Activated T-helper 1 cell treated with anti-CD3 and anti-CD28 coated beads, Interleukin-12 subunit alpha, Interleukin-12 subunit beta, Interleukin-2, Interleukin-4 antibody, amounts not matched to agents 30 ng/mL and 10 ng/mL and 1 ng/mL, durations not matched to agents 14 hours and 24 hours and 36 hours (primary cell): ENCODE measurements at regions not wholly inside any gene's neighbourhood (a gene's known extent, or its start where the extent isn't known, plus 50 kb on each side); places are given as distances from the start of the nearest gene placed in this dataset.

Experiments
- DNase-seq: peaks from one replicate; pipeline ENCODE4 v3.0.0; 2021; ENCODE audit warnings: low spot score
- H3K27ac Mint-ChIP-seq: one replicate; pipeline ENCODE4 v1.8.0; 2021; ENCODE audit warnings: mild to moderate bottlenecking, mixed read lengths
- H3K27me3 Mint-ChIP-seq: one replicate; pipeline ENCODE4 v1.8.0; 2022; ENCODE audit warnings: mild to moderate bottlenecking, moderate library complexity, mixed read lengths; ENCODE audit not compliant: insufficient read depth
- H3K36me3 Mint-ChIP-seq: one replicate; pipeline ENCODE4 v1.8.0; 2021; ENCODE audit warnings: low read depth, mixed read lengths
- H3K4me1 Mint-ChIP-seq: one replicate; pipeline ENCODE4 v1.8.0; 2021; ENCODE audit warnings: low read depth, mixed read lengths
- H3K4me3 Mint-ChIP-seq: one replicate; pipeline ENCODE4 v1.8.0; 2021; ENCODE audit warnings: mild to moderate bottlenecking, moderate library complexity, mixed read lengths
- H3K9me3 Mint-ChIP-seq: one replicate; pipeline ENCODE4 v1.8.0; 2021; ENCODE audit warnings: mixed read lengths
- intact Hi-C: fragments of 100-400 bp; cut with micrococcal nuclease; formaldehyde crosslinking; loops from one replicate; pipeline ENCODE4 v1.15.1; 2024

DNA sequence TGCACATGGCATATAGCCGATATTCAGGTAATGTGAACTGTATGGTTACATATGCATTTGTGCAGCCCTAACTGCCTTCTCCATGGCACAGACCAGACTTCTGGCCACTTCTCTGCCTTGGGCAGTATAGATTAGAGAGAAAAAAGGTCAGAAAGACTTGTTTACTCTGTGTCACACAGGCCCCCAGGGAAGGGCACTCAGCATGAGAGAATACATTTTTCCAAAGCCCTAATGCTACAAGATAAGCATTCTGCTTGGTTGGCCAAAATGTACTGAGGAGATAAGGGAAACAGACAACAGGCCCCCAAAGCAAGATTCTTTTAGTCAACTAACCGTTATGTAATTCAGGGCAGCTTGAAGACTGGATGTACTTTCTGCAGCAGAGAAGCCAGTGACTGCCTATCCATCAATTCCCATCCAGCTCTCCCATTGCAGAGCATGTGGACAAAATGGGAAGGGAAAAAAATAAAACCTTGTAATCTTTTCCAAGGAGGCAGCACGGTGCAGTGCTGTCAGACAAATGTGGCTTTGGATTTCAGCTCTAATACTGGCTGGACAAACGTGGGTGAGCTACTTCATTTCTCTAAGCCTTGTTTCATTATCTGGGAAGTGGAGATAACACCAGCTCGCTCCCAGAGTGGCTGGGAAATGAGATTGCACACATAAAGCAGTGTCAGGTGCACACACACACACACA lies 205.9 kb downstream of the NSG2 start:
- DNase-seq, result no peak
- H3K9me3 Mint-ChIP-seq, result peaks cover 3% of the 10 kb centered on the region
- no peaks in the 10 kb centered on the region for H3K27me3 Mint-ChIP-seq
- H3K4me3 Mint-ChIP-seq, result no peak overlapping the region
- no peaks in the 10 kb centered on the region for H3K4me1 Mint-ChIP-seq
- H3K27ac Mint-ChIP-seq, result no peak overlapping the region
- no peaks in the 10 kb centered on the region for H3K36me3 Mint-ChIP-seq
- intact Hi-C loops, result no loop called here

DNA sequence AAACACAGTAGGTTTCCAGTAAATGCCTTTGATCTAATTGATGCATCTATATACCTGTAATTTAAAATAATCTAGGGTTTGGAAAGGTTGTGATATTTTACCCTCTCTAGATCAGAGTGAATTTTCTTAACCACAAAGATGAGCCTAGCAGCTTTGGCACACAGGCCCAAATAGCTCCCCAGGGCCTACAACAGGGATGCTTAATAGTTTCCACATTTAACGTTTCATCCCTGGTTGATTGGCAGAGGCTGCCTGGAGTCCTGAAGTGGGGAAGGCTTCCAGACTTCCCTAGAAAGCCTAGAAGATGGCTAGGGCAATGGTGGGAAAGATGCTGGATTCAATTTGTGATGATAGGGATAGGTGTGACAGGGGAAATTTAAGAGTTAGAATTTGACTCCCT lies 206.6 kb downstream of the NSG2 start:
- peaks cover 3% of the 10 kb centered on the region for H3K9me3 Mint-ChIP-seq
- intact Hi-C loops, result no loop called here
- no peaks in the 10 kb centered on the region for H3K36me3 Mint-ChIP-seq
- no peak overlapping the region for H3K4me3 Mint-ChIP-seq
- H3K4me1 Mint-ChIP-seq, result no peaks in the 10 kb centered on the region
- no peaks in the 10 kb centered on the region for H3K27me3 Mint-ChIP-seq
- H3K27ac Mint-ChIP-seq, result no peak overlapping the region
- no peak for DNase-seq

DNA sequence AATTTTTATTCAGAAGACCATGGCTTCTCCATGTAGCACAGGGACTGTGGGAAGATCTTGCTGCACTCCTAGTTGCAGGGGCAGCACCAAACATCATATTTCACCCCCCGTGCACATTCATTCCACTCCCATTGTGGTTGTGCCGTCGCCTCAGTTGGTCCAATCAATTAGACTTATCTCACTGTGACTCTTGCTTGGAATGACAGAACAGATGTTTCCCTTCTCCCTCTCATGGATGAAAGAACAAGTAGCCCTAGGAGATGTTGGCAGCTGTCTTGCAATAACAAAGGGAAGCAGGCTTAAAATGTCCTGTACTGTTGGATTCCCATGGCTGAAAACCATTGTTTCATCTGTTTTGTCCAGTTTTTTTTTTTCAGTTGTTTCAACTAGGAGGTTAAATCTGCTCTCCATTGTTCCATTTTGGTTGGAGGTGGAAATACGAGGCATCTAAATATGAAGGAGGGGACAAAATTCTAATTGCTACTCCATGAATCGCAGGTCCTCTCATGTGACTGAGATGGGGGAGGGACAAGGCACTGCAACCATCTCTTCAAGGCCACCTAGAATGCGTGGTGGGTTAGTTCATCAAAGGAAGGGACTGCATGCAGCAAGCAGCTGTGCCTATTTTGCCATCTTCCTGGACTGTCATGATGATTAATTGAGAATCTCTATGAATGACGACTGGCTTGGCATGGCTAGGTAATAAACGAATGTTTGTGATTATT lies 214.4 kb downstream of the NSG2 start:
- Mint-ChIP-seq H3K4me3 (no peak overlapping the region), H3K27ac (no peak overlapping the region), H3K9me3 (no peaks in the 10 kb centered on the region), H3K36me3 (no peaks in the 10 kb centered on the region), H3K27me3 (no peaks in the 10 kb centered on the region), H3K4me1 (no peaks in the 10 kb centered on the region)
- intact Hi-C loops, result no loop called here
- no peak for DNase-seq

DNA sequence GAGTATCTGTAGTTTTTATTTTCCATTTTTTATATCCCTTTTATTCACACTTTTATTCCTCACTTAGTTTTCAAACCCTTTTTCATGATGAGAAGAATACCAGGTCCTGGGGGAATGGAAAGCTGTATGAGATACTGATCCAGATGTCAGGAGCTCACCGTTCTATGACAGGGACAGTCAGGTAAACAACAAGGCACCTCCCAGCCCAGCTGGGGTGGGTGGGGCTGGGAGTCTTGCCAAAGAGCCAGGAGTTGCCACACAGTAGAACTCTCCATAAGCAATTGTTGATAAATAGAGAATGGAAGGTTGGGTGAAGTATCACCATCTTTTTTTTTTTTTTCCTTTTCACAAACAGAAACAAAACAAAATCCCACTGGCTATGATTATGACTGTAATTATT lies 225.8 kb downstream of the NSG2 start:
- intact Hi-C loops, result no loop called here
- peaks cover 3% of the 10 kb centered on the region for H3K27me3 Mint-ChIP-seq
- H3K36me3 Mint-ChIP-seq, result no peaks in the 10 kb centered on the region
- DNase-seq, result no peak
- no peak overlapping the region for H3K27ac Mint-ChIP-seq
- H3K4me3 Mint-ChIP-seq, result no peak overlapping the region
- H3K9me3 Mint-ChIP-seq, result peaks cover 5% of the 10 kb centered on the region
- no peaks in the 10 kb centered on the region for H3K4me1 Mint-ChIP-seq

DNA sequence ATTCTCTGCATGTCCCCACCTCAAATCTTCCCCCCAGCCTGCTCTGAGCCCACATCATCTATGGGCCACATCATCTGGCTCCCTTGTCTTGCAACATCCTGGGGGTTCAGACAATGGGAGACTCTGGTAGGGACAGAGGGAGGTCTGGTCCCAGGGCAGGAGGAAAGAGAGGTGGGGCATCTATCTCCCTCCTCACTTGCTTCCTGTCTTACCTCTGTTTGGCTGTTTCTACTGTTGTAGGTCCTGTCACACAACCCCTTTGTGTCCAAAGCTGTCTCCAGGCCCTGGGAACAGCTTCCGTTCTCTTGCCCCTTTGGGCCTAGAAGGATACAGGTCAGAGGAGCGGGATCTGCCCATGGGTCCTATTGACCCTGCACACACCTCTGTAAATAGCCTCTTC lies 227.2 kb downstream of the NSG2 start:
- intact Hi-C loops, result no loop called here
- Mint-ChIP-seq H3K4me1 (no peaks in the 10 kb centered on the region), H3K27ac (no peak overlapping the region), H3K4me3 (no peak overlapping the region), H3K9me3 (peaks cover 5% of the 10 kb centered on the region), H3K27me3 (peaks cover 3% of the 10 kb centered on the region), H3K36me3 (no peaks in the 10 kb centered on the region)
- no peak for DNase-seq

DNA sequence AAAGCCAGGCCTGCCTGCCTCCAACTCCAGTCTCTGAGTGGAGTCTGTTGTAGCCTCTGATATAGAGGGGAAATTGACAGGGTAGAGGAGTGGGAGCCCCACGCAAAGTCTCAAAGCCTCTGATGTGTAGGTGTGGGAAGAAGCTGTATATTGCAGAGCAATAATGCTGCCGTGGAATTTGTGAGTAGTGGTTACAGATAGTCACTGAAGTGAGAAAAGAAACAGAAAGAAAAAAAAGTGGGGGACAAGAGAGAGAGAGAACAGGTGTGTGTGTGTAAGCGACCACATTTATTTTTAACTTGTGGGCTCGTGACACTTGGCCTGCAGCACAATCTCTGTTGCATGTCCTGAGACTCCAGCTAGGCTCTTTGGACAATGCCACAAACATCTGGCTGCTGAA lies 227.8 kb downstream of the NSG2 start:
- H3K4me3 Mint-ChIP-seq, result no peak overlapping the region
- no peaks in the 10 kb centered on the region for H3K36me3 Mint-ChIP-seq
- no peak for DNase-seq
- no peaks in the 10 kb centered on the region for H3K4me1 Mint-ChIP-seq
- H3K27me3 Mint-ChIP-seq, result peaks cover 3% of the 10 kb centered on the region
- peaks cover 5% of the 10 kb centered on the region for H3K9me3 Mint-ChIP-seq
- H3K27ac Mint-ChIP-seq, result no peak overlapping the region
- intact Hi-C loops, result no loop called here

DNA sequence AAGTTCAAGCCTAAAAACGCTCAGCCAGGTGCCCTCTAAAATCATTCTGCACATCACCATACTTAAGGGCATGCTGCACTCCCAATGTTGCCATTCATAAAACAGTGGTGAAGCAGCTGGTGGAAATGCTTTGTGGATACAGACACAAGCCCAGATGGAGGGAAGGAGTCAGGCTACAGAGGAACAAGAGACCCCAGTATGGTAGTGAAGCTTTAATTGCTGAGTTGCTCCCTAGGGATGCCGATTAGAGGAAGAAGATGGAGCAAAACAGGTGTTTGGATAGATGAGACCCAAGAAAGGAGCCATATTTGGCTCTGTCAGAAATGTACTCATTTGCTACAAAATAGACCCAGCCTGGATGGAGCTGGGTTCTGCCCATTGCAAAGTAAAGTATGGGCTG lies 230.5 kb downstream of the NSG2 start:
- no peaks in the 10 kb centered on the region for H3K4me1 Mint-ChIP-seq
- DNase-seq, result no peak
- peaks cover 3% of the 10 kb centered on the region for H3K27me3 Mint-ChIP-seq
- intact Hi-C loops, result no loop called here
- no peaks in the 10 kb centered on the region for H3K36me3 Mint-ChIP-seq
- no peak overlapping the region for H3K27ac Mint-ChIP-seq
- peaks cover 5% of the 10 kb centered on the region for H3K9me3 Mint-ChIP-seq
- no peak overlapping the region for H3K4me3 Mint-ChIP-seq

DNA sequence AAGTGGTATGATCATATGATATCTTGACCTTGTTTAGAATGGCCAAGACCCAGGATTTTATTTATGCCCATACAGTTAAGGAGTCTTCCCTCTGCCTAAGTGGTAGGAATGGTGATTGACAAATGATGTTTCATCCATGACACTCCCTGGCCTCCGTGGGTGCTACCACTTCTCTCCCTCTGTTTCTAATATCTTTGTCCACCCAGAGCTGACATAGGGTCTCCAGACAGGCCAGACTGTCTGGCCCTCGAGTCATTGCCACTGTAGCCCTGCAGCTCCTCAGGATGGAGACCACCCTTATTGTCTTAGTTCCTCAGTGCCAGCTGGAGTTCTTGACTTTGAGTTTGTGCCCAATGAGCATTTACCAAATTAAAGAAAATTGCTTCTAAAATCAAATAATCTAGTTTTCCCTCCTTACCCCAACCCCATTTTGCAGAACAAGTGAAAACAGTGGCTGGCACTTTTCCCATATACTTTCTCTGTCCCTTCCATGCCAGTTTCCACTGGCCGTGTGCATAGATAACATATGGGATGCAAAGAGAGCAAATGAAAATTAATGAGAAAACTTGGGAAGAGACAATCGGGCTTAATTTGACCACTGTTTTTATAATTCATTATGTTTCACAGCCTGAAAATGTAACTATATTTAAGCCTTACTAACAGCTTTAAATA lies 235.7 kb downstream of the NSG2 start:
- Mint-ChIP-seq H3K36me3 (no peaks in the 10 kb centered on the region), H3K9me3 (no peaks in the 10 kb centered on the region), H3K4me3 (no peak overlapping the region), H3K27me3 (no peaks in the 10 kb centered on the region), H3K4me1 (no peaks in the 10 kb centered on the region), H3K27ac (no peak overlapping the region)
- no peak for DNase-seq
- intact Hi-C loops, result no loop called here

DNA sequence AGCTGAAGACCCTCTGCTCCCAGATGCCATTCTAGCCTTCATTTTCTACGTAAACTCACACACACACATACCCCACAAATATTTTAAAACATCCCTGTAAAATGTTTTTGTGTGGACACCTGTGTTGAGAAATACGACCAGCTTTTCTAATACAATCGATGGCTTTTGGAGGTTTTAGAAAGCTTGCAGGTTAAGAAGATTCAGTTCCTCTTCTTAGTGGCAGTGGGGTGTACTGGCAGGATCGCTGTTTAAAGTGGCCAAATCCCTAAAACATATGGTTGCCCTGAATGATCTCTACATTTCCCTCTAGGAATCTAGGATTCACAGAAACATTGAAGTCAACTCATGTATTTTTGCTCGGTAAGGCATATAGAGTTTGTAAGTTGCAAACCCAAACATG lies 236.3 kb downstream of the NSG2 start:
- no peak overlapping the region for H3K4me3 Mint-ChIP-seq
- intact Hi-C loops, result no loop called here
- H3K9me3 Mint-ChIP-seq, result no peaks in the 10 kb centered on the region
- DNase-seq, result no peak
- H3K36me3 Mint-ChIP-seq, result no peaks in the 10 kb centered on the region
- no peak overlapping the region for H3K27ac Mint-ChIP-seq
- H3K27me3 Mint-ChIP-seq, result no peaks in the 10 kb centered on the region
- no peaks in the 10 kb centered on the region for H3K4me1 Mint-ChIP-seq

DNA sequence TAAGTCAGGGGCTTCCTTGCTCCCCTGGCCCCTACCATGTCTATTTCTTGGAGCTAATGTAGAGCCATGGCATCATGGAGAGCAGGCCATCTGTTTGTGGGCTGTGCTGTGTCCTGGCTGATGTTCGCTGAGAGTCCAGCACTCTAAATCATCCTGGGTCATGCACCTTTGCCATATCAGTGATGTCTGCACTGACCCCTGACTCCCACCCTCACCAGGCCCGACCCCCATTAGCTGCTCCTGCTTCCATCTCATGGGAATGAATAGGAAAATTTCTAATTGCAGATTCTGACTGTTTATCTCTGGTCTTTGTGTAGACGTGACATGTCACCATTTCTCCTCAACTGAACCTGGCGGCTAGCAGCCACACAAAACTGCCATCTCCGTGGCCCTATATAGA lies 236.9 kb downstream of the NSG2 start:
- no peaks in the 10 kb centered on the region for H3K27me3 Mint-ChIP-seq
- no peaks in the 10 kb centered on the region for H3K9me3 Mint-ChIP-seq
- no peak overlapping the region for H3K4me3 Mint-ChIP-seq
- H3K36me3 Mint-ChIP-seq, result no peaks in the 10 kb centered on the region
- H3K27ac Mint-ChIP-seq, result no peak overlapping the region
- DNase-seq, result no peak
- no peaks in the 10 kb centered on the region for H3K4me1 Mint-ChIP-seq
- intact Hi-C loops, result no loop called here

DNA sequence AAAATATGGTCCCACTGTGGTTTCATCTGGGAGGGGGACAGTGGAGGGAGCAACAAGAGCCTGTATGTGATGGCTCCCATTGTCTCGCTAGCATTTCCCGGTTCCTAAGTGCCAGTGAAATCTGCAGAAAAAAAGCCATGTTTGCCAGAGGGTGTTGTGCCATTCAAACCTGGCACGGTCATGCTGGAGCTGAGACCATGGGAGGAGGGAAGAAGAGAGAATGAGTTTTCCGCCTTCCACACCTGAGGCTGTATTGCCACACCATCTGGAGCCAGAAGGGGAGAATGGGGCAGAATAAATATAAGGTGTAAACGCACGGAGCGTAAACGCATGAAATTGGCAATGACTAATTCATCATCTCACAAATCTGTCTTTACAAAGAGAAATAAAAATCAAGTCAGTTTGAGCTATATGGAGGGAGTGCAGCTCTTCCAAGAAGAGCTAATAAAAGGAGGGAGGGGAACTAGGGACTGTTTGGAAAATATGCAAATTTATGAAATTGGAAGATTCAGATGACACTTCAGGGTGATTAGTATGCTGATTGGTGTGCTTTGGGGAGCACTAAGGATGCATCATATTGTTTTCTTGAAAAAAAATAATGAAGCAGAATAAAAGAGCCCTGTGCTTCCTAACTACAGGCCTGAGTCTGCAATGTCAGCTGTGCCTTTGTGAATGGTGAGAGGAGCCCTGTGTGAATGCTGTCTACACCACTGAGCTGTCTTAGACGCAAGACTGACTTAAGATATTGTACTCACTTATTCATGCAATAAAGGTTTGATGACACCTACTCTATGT lies 237.9 kb downstream of the NSG2 start:
- no peak for DNase-seq
- no peak overlapping the region for H3K27ac Mint-ChIP-seq
- no peak overlapping the region for H3K4me3 Mint-ChIP-seq
- no peaks in the 10 kb centered on the region for H3K4me1 Mint-ChIP-seq
- H3K27me3 Mint-ChIP-seq, result no peaks in the 10 kb centered on the region
- no peaks in the 10 kb centered on the region for H3K36me3 Mint-ChIP-seq
- no peaks in the 10 kb centered on the region for H3K9me3 Mint-ChIP-seq
- intact Hi-C loops, result no loop called here

DNA sequence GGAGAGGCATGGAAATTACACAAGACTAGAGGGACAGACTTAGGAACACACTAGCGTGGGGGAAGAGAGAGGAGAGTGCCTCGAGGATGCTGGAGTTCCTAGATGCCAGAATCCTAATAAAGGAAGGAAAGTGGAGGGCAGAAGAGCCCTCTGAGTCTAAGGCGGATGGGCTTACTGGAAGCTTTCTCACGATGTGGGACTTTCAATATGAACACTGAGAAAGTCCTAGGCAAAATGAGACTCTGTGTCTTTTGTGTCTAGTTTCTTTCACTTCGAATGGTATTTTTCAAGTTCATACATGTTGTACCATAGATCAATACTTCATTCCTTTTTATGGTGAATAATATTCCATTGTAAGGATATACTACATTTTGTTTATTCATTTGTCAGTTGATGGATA lies 239.4 kb downstream of the NSG2 start:
- Mint-ChIP-seq H3K9me3 (no peaks in the 10 kb centered on the region), H3K4me3 (no peak overlapping the region), H3K4me1 (no peaks in the 10 kb centered on the region), H3K27me3 (no peaks in the 10 kb centered on the region), H3K27ac (no peak overlapping the region), H3K36me3 (no peaks in the 10 kb centered on the region)
- intact Hi-C loops, result no loop called here
- no peak for DNase-seq

DNA sequence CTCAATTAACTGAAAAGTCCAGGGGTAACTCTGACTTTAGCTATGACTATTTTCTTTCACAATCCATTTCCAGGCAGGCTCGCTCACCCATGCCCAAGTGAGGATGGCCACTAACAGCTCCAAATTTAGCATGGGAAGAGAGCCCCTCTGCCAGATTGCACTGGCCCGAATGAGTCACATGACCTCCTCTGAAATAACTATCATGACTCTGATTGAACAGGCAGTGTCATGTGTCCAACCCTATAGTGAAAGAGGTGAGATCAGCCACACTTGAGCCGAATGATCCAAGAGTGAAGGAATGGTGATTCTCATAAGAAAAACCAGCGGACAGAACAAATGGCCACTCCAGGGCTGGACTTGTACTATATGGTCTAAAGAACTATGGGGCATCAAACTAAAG lies 242.3 kb downstream of the NSG2 start:
- no peak for DNase-seq
- Mint-ChIP-seq H3K36me3 (no peaks in the 10 kb centered on the region), H3K9me3 (no peaks in the 10 kb centered on the region), H3K4me3 (no peak overlapping the region), H3K27me3 (peaks cover 2% of the 10 kb centered on the region), H3K27ac (no peak overlapping the region), H3K4me1 (no peaks in the 10 kb centered on the region)
- intact Hi-C loops, result no loop called here
